PC-9 (cell line): ENCODE measurements at regions not wholly inside any gene's neighbourhood (a gene's known extent, or its start where the extent isn't known, plus 50 kb on each side); places are given as distances from the start of the nearest gene placed in this dataset.
"Not testable (repeated sequence)": the region's sequence is repeated elsewhere in the genome, so short reads cannot be mapped to it uniquely, and the experiment has no call there.

Source experiments
- EZH2 ChIP-seq: fragments of 200-600 bp; sonication (generic); IDR thresholded peaks from 2 replicates; pipeline ENCODE4 v1.8.0; 2017; ENCODE audit warnings: antibody characterized with exemption, low read depth
- TF ChIP-seq, protein P1 (sequence below): fragments of 200-600 bp; sonication (generic); conservative IDR thresholded peaks from 2 replicates; pipeline ENCODE4 v1.6.1; 2017; ENCODE audit warnings: mixed run types, antibody characterized with exemption, mild to moderate bottlenecking, moderate library complexity

DNA sequence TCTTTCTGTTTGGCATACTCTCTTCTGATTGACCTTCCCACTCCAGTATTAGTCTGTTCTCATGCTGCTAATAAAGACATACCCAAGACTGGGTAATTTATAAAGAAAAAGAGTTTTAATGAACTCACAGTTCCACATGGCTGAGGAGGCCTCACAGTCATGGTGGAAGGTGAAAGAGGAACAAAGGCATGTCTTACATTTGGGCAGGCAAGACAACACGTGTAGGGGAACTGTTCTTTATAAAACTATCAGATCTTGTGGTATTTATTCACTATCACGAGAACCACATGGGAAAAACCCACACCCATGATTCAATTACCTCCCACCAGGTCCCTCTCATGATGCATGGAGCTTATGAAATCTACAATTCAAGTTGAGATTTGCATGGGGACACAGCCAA is 767.3 kb downstream of the ZBBX start:
- TF ChIP-seq, protein P1, sequence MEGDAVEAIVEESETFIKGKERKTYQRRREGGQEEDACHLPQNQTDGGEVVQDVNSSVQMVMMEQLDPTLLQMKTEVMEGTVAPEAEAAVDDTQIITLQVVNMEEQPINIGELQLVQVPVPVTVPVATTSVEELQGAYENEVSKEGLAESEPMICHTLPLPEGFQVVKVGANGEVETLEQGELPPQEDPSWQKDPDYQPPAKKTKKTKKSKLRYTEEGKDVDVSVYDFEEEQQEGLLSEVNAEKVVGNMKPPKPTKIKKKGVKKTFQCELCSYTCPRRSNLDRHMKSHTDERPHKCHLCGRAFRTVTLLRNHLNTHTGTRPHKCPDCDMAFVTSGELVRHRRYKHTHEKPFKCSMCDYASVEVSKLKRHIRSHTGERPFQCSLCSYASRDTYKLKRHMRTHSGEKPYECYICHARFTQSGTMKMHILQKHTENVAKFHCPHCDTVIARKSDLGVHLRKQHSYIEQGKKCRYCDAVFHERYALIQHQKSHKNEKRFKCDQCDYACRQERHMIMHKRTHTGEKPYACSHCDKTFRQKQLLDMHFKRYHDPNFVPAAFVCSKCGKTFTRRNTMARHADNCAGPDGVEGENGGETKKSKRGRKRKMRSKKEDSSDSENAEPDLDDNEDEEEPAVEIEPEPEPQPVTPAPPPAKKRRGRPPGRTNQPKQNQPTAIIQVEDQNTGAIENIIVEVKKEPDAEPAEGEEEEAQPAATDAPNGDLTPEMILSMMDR = not testable (repeated sequence)
- TF ChIP-seq EZH2 = not testable (repeated sequence)
